HCT116 (cell line): ENCODE measurements at regions not wholly inside any gene's neighbourhood (a gene's known extent, or its start where the extent isn't known, plus 50 kb on each side); places are given as distances from the start of the nearest gene placed in this dataset.

Experiments used
- ATAC-seq: fragments of 200-7000 bp; cut with Tn5 transposase; 2 replicates; pipeline ENCODE4 v1.9.1; 2020; ENCODE audit warnings: mild to moderate bottlenecking, moderate library complexity
- BruUV-seq: library from RNA; stranded (reverse); fragments of 400-500 nt; replicated peaks from 2 replicates; lab custom pipeline; 2021; lab: Mats Ljungman, UMichigan
- CTCF ChIA-PET: fragments of 300-600 bp; sonication (Branson Sonifier 250); formaldehyde crosslinking; loops from one replicate; lab custom pipeline; 2021; ENCODE audit warnings: antibody characterized with exemption; lab: Charles Lee
- POLR2A ChIA-PET: fragments of 300-600, 350-600 bp; sonication (Branson Sonifier 250); formaldehyde crosslinking; loops from one replicate; lab custom pipeline; 2021; ENCODE audit warnings: antibody characterized with exemption; lab: Charles Lee
- RAD21 ChIA-PET, 2 experiments: fragments of 300-600 bp; sonication (Branson Sonifier 250); formaldehyde crosslinking; loops; one replicate each; lab custom pipeline; 2023; ENCODE audit warnings: low total read pairs in 2 of 2; ENCODE audit not compliant: uncharacterized antibody in 2 of 2, unreplicated experiment in 2 of 2, low non-redundant PET in 1 of 2; lab: Charles Lee
- DNase-seq: peaks from one replicate; pipeline ENCODE4 v3.0.0-alpha.2; 2010; ENCODE audit warnings: low read depth, low spot score
- H2AFZ ChIP-seq: fragments of 200-600 bp; shearing (Covaris generic), sonication (generic); 2 replicates; pipeline ENCODE4 v1.6.1; 2017; ENCODE audit warnings: low read depth, mixed run types, mixed read lengths, antibody characterized with exemption, low read length; ENCODE audit not compliant: poor library complexity, severe bottlenecking
- H3K27ac ChIP-seq: 2 replicates; pipeline ENCODE4 v1.5.1; 2012; ENCODE audit warnings: low read depth, low read length
- H3K27me3 ChIP-seq: fragments of 200-600 bp; sonication (generic); 2 replicates; pipeline ENCODE4 v1.6.1; 2016; ENCODE audit warnings: mixed run types, low read length, mixed read lengths; ENCODE audit not compliant: insufficient read depth
- H3K36me3 ChIP-seq, 2 experiments: fragments of 200-500 bp in 1 of 2; fragments of 200-600 bp in 1 of 2; sonication (Bioruptor generic) in 1 of 2; sonication (generic) in 1 of 2; 2 replicates each; pipeline versions ENCODE4 v1.5.1 to v1.6.1; 2014 to 2016; ENCODE audit warnings: low read length in 2 of 2, inconsistent platforms in 1 of 2, mixed read lengths in 1 of 2, mixed run types in 1 of 2; ENCODE audit not compliant: insufficient read depth in 2 of 2, control insufficient read depth in 1 of 2
- H3K4me1 ChIP-seq, 2 experiments: fragments of 200-600 bp in 1 of 2; sonication (generic) in 1 of 2; 2 replicates each; pipeline versions ENCODE4 v1.5.1 to v1.6.1; 2012 to 2017; ENCODE audit warnings: low read length in 2 of 2, inconsistent platforms in 1 of 2, mild to moderate bottlenecking in 1 of 2, mixed read lengths in 1 of 2, mixed run types in 1 of 2, moderate library complexity in 1 of 2; ENCODE audit not compliant: insufficient read depth in 2 of 2, control insufficient read depth in 1 of 2
- H3K4me2 ChIP-seq: fragments of 200-600 bp; sonication (generic); 2 replicates; pipeline ENCODE4 v1.6.1; 2017; ENCODE audit warnings: mixed run types, low read length, mixed read lengths
- H3K4me3 ChIP-seq, 2 experiments: fragments of 200-600 bp in 1 of 2; sonication (generic) in 1 of 2; replicated peaks in 1 of 2; 2 replicates each; pipeline ENCODE4 v1.5.1; 2011 to 2016; ENCODE audit warnings: low read length in 2 of 2, control low read depth in 1 of 2, low read depth in 1 of 2, mild to moderate bottlenecking in 1 of 2, mixed read lengths in 1 of 2, mixed run types in 1 of 2
- H3K79me2 ChIP-seq: fragments of 200-600 bp; sonication (generic); 2 replicates; pipeline ENCODE4 v1.6.1; 2017; ENCODE audit warnings: mild to moderate bottlenecking, mixed run types, low read length, moderate library complexity, mixed read lengths; ENCODE audit not compliant: insufficient read depth
- H3K9ac ChIP-seq: fragments of 200-600 bp; sonication (generic); 2 replicates; pipeline ENCODE4 v1.6.1; 2016; ENCODE audit warnings: low read length, mixed read lengths
- H3K9me2 ChIP-seq: fragments of 200-600 bp; sonication (generic), shearing (Covaris generic); 2 replicates; pipeline ENCODE4 v1.6.1; 2017; ENCODE audit warnings: mixed run types, mild to moderate bottlenecking, moderate library complexity; ENCODE audit not compliant: insufficient read depth
- H3K9me3 ChIP-seq, 2 experiments: fragments of 200-500 bp in 1 of 2; fragments of 200-600 bp in 1 of 2; sonication (Bioruptor generic) in 1 of 2; sonication (generic) in 1 of 2; 2 replicates each; pipeline ENCODE4 v1.6.1; 2014 to 2017; ENCODE audit warnings: low read length in 2 of 2, mixed read lengths in 2 of 2, inconsistent platforms in 1 of 2, low read depth in 1 of 2, mild to moderate bottlenecking in 1 of 2, mixed run types in 1 of 2, moderate library complexity in 1 of 2; ENCODE audit not compliant: control insufficient read depth in 1 of 2, insufficient read depth in 1 of 2
- H4K20me1 ChIP-seq: fragments of 200-600 bp; sonication (generic), shearing (Covaris generic); 2 replicates; pipeline ENCODE4 v1.6.1; 2017; ENCODE audit warnings: mixed run types, mild to moderate bottlenecking, moderate library complexity; ENCODE audit not compliant: insufficient read depth
- CBX3 ChIP-seq: IDR thresholded peaks from 2 replicates; pipeline ENCODE4 v1.6.1; 2012; ENCODE audit warnings: low read depth
- CEBPB ChIP-seq: IDR thresholded peaks from 2 replicates; pipeline ENCODE4 v1.6.1; 2012; ENCODE audit warnings: low read depth
- EGR1 ChIP-seq: IDR thresholded peaks from 2 replicates; pipeline ENCODE4 v1.6.1; 2012; ENCODE audit warnings: low read depth
- ELF1 ChIP-seq: IDR thresholded peaks from 2 replicates; pipeline ENCODE4 v1.6.1; 2012; ENCODE audit warnings: low read depth, borderline replicate concordance
- POLR2AphosphoS5 ChIP-seq: IDR thresholded peaks from 2 replicates; pipeline ENCODE4 v1.6.1; 2011; ENCODE audit warnings: mild to moderate bottlenecking, low read depth, low read length, moderate library complexity
- RAD21 ChIP-seq: IDR thresholded peaks from 2 replicates; pipeline ENCODE4 v1.6.1; 2012; ENCODE audit warnings: low read depth, mild to moderate bottlenecking
- SIN3A ChIP-seq: IDR thresholded peaks from 2 replicates; pipeline ENCODE4 v1.6.1; 2012; ENCODE audit warnings: low read depth
- SP1 ChIP-seq: IDR thresholded peaks from 2 replicates; pipeline ENCODE4 v1.6.1; 2012; ENCODE audit warnings: low read depth
- ZFX ChIP-seq: fragments of 450-650 bp; IDR thresholded peaks from 2 replicates; pipeline ENCODE4 v1.6.1; 2017
- intact Hi-C: fragments of 100-400 bp; cut with micrococcal nuclease; formaldehyde crosslinking; loops from 2 replicates; pipeline ENCODE4 v1.10.0; 2022
- TF ChIP-seq, protein P1 (sequence below), 3 experiments: fragments of 200-600 bp in 1 of 3; sonication (generic) in 1 of 3; IDR thresholded peaks in 2 of 3; conservative IDR thresholded peaks in 1 of 3; 2 replicates each; pipeline ENCODE4 v1.5.1; 2012 to 2017; ENCODE audit warnings: low read depth in 2 of 3, low read length in 2 of 3, antibody characterized with exemption in 1 of 3, borderline replicate concordance in 1 of 3, control low read depth in 1 of 3, mild to moderate bottlenecking in 1 of 3, mixed read lengths in 1 of 3, mixed run types in 1 of 3, moderate library complexity in 1 of 3; ENCODE audit not compliant: insufficient read depth in 1 of 3
- TF ChIP-seq, protein P2 (sequence below): IDR thresholded peaks from 2 replicates; pipeline ENCODE4 v1.6.1; 2012
- TF ChIP-seq, protein P3 (sequence below): IDR thresholded peaks from 2 replicates; pipeline ENCODE4 v1.6.1; 2012; ENCODE audit warnings: low read depth

DNA sequence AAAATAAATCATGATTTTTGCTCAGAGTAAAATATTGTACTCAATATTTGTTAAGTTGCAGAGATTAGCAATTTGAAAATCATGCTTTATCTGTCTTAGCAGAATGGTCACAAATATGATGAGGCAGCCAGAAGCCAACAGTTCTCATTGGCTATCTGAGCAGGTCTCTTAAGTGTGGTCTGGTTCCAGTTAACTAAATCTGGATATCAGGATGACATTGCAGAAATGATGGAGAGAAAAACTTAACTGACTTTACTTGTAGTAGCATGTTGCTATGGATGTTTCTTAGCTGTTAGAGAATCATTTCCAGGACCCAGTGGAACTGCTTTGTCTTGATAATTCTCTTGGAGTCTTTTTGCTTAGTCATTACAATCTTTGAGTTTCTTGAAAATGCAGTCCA is 1070.3 kb downstream of the JRKL start:
- no peaks in the 10 kb centered on the region for H3K36me3 ChIP-seq
- DNase-seq (no peak), ATAC-seq (no peak)
- ChIA-PET CTCF (no interaction called here), RAD21 (no interaction called here), POLR2A (no interaction called here)
- H3K4me3 ChIP-seq, result no peak overlapping the region
- H3K9me2 ChIP-seq, result no peaks in the 10 kb centered on the region
- H3K9ac ChIP-seq, result no peak overlapping the region
- no peak overlapping the region for H2AFZ ChIP-seq
- no peak for TF ChIP-seq CBX3
- no peak for TF ChIP-seq ZFX
- no peak for TF ChIP-seq RAD21
- no peak for TF ChIP-seq EGR1
- no peak for TF ChIP-seq CEBPB
- no peak for TF ChIP-seq ELF1
- TF ChIP-seq, protein P1, sequence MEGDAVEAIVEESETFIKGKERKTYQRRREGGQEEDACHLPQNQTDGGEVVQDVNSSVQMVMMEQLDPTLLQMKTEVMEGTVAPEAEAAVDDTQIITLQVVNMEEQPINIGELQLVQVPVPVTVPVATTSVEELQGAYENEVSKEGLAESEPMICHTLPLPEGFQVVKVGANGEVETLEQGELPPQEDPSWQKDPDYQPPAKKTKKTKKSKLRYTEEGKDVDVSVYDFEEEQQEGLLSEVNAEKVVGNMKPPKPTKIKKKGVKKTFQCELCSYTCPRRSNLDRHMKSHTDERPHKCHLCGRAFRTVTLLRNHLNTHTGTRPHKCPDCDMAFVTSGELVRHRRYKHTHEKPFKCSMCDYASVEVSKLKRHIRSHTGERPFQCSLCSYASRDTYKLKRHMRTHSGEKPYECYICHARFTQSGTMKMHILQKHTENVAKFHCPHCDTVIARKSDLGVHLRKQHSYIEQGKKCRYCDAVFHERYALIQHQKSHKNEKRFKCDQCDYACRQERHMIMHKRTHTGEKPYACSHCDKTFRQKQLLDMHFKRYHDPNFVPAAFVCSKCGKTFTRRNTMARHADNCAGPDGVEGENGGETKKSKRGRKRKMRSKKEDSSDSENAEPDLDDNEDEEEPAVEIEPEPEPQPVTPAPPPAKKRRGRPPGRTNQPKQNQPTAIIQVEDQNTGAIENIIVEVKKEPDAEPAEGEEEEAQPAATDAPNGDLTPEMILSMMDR (IDR thresholded peaks at IDR 0.05 in 2 of 3, conservative IDR thresholded peaks at IDR 0.05 in 1 of 3; ENCODE audit: borderline replicate concordance in 1 of 3, insufficient read depth in 1 of 3, low read depth in 2 of 3, low read length in 2 of 3), result no peak
- TF ChIP-seq POLR2AphosphoS5, result no peak
- TF ChIP-seq, protein P2, sequence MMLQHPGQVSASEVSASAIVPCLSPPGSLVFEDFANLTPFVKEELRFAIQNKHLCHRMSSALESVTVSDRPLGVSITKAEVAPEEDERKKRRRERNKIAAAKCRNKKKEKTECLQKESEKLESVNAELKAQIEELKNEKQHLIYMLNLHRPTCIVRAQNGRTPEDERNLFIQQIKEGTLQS, result no peak
- TF ChIP-seq SIN3A, result no peak
- TF ChIP-seq, protein P3, sequence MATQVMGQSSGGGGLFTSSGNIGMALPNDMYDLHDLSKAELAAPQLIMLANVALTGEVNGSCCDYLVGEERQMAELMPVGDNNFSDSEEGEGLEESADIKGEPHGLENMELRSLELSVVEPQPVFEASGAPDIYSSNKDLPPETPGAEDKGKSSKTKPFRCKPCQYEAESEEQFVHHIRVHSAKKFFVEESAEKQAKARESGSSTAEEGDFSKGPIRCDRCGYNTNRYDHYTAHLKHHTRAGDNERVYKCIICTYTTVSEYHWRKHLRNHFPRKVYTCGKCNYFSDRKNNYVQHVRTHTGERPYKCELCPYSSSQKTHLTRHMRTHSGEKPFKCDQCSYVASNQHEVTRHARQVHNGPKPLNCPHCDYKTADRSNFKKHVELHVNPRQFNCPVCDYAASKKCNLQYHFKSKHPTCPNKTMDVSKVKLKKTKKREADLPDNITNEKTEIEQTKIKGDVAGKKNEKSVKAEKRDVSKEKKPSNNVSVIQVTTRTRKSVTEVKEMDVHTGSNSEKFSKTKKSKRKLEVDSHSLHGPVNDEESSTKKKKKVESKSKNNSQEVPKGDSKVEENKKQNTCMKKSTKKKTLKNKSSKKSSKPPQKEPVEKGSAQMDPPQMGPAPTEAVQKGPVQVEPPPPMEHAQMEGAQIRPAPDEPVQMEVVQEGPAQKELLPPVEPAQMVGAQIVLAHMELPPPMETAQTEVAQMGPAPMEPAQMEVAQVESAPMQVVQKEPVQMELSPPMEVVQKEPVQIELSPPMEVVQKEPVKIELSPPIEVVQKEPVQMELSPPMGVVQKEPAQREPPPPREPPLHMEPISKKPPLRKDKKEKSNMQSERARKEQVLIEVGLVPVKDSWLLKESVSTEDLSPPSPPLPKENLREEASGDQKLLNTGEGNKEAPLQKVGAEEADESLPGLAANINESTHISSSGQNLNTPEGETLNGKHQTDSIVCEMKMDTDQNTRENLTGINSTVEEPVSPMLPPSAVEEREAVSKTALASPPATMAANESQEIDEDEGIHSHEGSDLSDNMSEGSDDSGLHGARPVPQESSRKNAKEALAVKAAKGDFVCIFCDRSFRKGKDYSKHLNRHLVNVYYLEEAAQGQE, result no peak
- no peak for TF ChIP-seq SP1
- H4K20me1 ChIP-seq, result no peaks in the 10 kb centered on the region
- no peaks in the 10 kb centered on the region for H3K79me2 ChIP-seq
- H3K9me3 ChIP-seq, result peaks cover 4 to 13% of the 10 kb centered on the region in 2 experiments; a peak in 2 of 4 replicates
- no peaks in the 10 kb centered on the region for H3K4me1 ChIP-seq
- H3K27ac ChIP-seq, result no peak overlapping the region
- intact Hi-C loops, result no loop called here
- no peaks in the 10 kb centered on the region for H3K27me3 ChIP-seq
- no peak overlapping the region for H3K4me2 ChIP-seq
- no TSS peak for BruUV-seq
